ENCODE measurements at regions not wholly inside any gene's neighbourhood (a gene's known extent, or its start where the extent isn't known, plus 50 kb on each side); places are given as distances from the start of the nearest gene placed in this dataset.
"Not testable (repeated sequence)": the region's sequence is repeated elsewhere in the genome, so short reads cannot be mapped to it uniquely, and the experiment has no call there.

DNA sequence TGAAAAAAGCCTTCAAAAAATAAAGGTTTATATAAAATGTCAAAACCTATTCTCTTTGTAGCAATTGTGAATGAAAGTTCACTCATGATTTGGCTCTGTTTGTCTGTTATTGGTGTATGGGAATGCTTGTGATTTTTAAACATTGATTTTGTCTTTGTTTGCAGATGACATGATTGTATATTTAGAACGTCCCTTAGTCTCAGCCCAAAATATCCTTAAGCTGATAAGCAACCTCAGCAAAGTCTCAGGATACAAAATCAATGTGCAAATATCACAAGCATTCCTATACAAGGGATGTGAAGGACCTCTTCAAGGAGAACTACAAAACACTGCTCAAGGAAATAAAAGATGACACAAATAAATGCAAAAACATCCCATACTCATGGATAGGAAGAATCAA is 236.4 kb downstream of the PAPSS1 start:
- H3K4me2 ChIP-seq (ENCODE audit: control insufficient read depth, insufficient read depth); H3K4me3 ChIP-seq; H3K9ac ChIP-seq (ENCODE audit: control insufficient read depth, insufficient read depth, low read length); ATAC-seq; DNase-seq (ENCODE audit: low read depth, low spot score); FAIRE-seq; H4K20me1 ChIP-seq (ENCODE audit: control insufficient read depth, insufficient read depth); H3K27ac ChIP-seq (ENCODE audit: control insufficient read depth, insufficient read depth); H3K79me2 ChIP-seq (ENCODE audit: control insufficient read depth, insufficient read depth, low read length); BruUV-seq (replicated peaks); POLR2A ChIA-PET; H3K27me3 ChIP-seq (replicated peaks in 1 of 2; ENCODE audit: control insufficient read depth in 2 of 2, insufficient read depth in 2 of 2, low read length in 1 of 2); H2AFZ ChIP-seq (ENCODE audit: control insufficient read depth, low read depth, low read length); intact Hi-C loops (cut with micrococcal nuclease; ENCODE audit: unreplicated experiment); H3K9me3 ChIP-seq (replicated peaks; ENCODE audit: control insufficient read depth, insufficient read depth, low read length); RAD21 ChIA-PET (ENCODE audit: unreplicated experiment); SMC1A ChIA-PET (ENCODE audit: uncharacterized antibody, unreplicated experiment); H3K36me3 ChIP-seq (ENCODE audit: control insufficient read depth in 2 of 2, insufficient read depth in 2 of 2, low read length in 1 of 2); in situ Hi-C loops (cut with MboI); H3K4me1 ChIP-seq (ENCODE audit: control insufficient read depth, insufficient read depth, low read length): not testable (repeated sequence)
- 7% methylated on average over 1 of the region's 1 CpG for WGBS (ENCODE audit: insufficient coverage, insufficient replicate concordance, low lambda C conversion rate, missing lambda C conversion rate)
- CTCF ChIA-PET, result interaction anchor here (0.7 kb wide), 1 partner anchor 535 kb away, joined by 3 read pairs; no protein-coding TSS in a partner anchor

DNA sequence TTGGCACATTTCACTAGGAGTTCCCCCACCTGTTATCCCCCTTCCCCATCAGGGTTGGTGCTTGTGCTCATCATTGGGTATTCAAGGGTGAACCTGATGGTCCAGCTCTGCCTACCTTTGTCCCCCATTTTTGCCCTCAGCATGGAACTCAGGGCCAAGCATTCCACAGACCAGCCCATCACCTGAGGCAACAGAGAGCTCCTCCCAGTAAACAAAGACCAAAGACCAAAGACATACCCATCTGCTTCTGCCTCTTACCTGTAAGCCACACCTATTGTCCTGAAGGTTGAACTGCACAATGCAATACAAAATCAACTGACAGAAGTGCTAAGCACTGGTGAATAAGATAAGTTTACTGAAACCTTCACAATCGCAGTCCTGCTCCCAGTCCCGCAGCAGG is 237.5 kb downstream of the PAPSS1 start:
- no peaks in the 10 kb centered on the region for H3K4me1 ChIP-seq (ENCODE audit: control insufficient read depth, insufficient read depth, low read length)
- ChIA-PET CTCF (no interaction called here), RAD21 (ENCODE audit: unreplicated experiment) (no interaction called here), POLR2A (no interaction called here), SMC1A (ENCODE audit: uncharacterized antibody, unreplicated experiment) (no interaction called here)
- intact Hi-C loops (cut with micrococcal nuclease; ENCODE audit: unreplicated experiment) (no loop called here), in situ Hi-C loops (cut with MboI) (no loop called here)
- no peak overlapping the region for H3K27ac ChIP-seq (ENCODE audit: control insufficient read depth, insufficient read depth)
- ATAC-seq, result no peak
- no TSS peak for BruUV-seq (replicated peaks)
- H3K79me2 ChIP-seq (ENCODE audit: control insufficient read depth, insufficient read depth, low read length), result no peaks in the 10 kb centered on the region
- no peaks in the 10 kb centered on the region for H3K27me3 ChIP-seq (replicated peaks in 1 of 2; ENCODE audit: control insufficient read depth in 2 of 2, insufficient read depth in 2 of 2, low read length in 1 of 2)
- TF ChIP-seq SPI1 (IDR thresholded peaks at IDR 0.05; ENCODE audit: borderline replicate concordance, insufficient read depth, low read depth, low read length), result no peak
- TF ChIP-seq, protein P1, sequence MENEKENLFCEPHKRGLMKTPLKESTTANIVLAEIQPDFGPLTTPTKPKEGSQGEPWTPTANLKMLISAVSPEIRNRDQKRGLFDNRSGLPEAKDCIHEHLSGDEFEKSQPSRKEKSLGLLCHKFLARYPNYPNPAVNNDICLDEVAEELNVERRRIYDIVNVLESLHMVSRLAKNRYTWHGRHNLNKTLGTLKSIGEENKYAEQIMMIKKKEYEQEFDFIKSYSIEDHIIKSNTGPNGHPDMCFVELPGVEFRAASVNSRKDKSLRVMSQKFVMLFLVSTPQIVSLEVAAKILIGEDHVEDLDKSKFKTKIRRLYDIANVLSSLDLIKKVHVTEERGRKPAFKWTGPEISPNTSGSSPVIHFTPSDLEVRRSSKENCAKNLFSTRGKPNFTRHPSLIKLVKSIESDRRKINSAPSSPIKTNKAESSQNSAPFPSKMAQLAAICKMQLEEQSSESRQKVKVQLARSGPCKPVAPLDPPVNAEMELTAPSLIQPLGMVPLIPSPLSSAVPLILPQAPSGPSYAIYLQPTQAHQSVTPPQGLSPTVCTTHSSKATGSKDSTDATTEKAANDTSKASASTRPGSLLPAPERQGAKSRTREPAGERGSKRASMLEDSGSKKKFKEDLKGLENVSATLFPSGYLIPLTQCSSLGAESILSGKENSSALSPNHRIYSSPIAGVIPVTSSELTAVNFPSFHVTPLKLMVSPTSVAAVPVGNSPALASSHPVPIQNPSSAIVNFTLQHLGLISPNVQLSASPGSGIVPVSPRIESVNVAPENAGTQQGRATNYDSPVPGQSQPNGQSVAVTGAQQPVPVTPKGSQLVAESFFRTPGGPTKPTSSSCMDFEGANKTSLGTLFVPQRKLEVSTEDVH (IDR thresholded peaks at IDR 0.05; ENCODE audit: low read depth, partially characterized antibody), result no peak
- TF ChIP-seq, protein P2, sequence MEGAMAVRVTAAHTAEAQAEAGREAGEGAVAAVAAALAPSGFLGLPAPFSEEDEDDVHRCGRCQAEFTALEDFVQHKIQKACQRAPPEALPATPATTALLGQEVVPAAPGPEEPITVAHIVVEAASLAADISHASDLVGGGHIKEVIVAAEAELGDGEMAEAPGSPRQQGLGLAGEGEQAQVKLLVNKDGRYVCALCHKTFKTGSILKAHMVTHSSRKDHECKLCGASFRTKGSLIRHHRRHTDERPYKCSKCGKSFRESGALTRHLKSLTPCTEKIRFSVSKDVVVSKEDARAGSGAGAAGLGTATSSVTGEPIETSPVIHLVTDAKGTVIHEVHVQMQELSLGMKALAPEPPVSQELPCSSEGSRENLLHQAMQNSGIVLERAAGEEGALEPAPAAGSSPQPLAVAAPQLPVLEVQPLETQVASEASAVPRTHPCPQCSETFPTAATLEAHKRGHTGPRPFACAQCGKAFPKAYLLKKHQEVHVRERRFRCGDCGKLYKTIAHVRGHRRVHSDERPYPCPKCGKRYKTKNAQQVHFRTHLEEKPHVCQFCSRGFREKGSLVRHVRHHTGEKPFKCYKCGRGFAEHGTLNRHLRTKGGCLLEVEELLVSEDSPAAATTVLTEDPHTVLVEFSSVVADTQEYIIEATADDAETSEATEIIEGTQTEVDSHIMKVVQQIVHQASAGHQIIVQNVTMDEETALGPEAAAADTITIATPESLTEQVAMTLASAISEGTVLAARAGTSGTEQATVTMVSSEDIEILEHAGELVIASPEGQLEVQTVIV (IDR thresholded peaks at IDR 0.05; ENCODE audit: borderline replicate concordance, partially characterized antibody), result no peak
- H3K9ac ChIP-seq (ENCODE audit: control insufficient read depth, insufficient read depth, low read length), result no peak overlapping the region
- no peak for FAIRE-seq
- H3K4me2 ChIP-seq (ENCODE audit: control insufficient read depth, insufficient read depth), result no peak overlapping the region
- no peak overlapping the region for H3K4me3 ChIP-seq
- H3K36me3 ChIP-seq (ENCODE audit: control insufficient read depth in 2 of 2, insufficient read depth in 2 of 2, low read length in 1 of 2), result no peaks in the 10 kb centered on the region
- H4K20me1 ChIP-seq (ENCODE audit: control insufficient read depth, insufficient read depth), result no peaks in the 10 kb centered on the region
- no peak overlapping the region for H2AFZ ChIP-seq (ENCODE audit: control insufficient read depth, low read depth, low read length)
- no peaks in the 10 kb centered on the region; the same call in 2 of the 3 replicates for H3K9me3 ChIP-seq (replicated peaks; ENCODE audit: control insufficient read depth, insufficient read depth, low read length)
- no peak for DNase-seq (ENCODE audit: low read depth, low spot score)
- 73% methylated on average over 2 of the region's 2 CpGs for WGBS (ENCODE audit: insufficient coverage, insufficient replicate concordance, low lambda C conversion rate, missing lambda C conversion rate)
